GM12873 (cell line): ENCODE measurements at regions not wholly inside any gene's neighbourhood (a gene's known extent, or its start where the extent isn't known, plus 50 kb on each side); places are given as distances from the start of the nearest gene placed in this dataset.
A peak's percentile ranks its signal among the peaks of the same experiment; 100 is the strongest.

Source experiments
- TF ChIP-seq, protein P1 (sequence below): IDR thresholded peaks from 2 replicates; pipeline ENCODE4 v1.5.1; 2012; ENCODE audit warnings: low read depth, mild to moderate bottlenecking, moderate library complexity, low read length, control low read depth; ENCODE audit not compliant: insufficient read depth; ENCODE audit errors: missing control alignments

DNA sequence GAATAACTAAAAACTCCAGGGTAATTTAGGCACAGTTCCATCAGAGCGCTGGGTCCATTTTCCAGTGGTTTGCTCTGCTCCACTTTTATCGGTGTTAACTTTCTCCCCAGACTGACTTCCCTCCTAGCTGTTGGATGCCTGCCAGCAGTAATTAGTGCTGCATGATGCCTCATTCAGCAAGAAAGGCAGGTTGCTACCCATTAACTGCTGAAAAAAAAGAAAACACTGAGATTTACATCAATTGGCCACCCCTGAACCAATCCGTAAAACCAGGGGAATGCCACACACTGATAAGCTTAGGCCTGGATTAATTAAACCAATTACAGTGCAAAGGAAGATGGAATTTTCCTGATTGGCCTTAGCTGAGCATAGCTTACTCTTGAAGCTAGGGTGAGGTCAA lies 182.4 kb upstream of the CXXC4 start:
- TF ChIP-seq, protein P1, sequence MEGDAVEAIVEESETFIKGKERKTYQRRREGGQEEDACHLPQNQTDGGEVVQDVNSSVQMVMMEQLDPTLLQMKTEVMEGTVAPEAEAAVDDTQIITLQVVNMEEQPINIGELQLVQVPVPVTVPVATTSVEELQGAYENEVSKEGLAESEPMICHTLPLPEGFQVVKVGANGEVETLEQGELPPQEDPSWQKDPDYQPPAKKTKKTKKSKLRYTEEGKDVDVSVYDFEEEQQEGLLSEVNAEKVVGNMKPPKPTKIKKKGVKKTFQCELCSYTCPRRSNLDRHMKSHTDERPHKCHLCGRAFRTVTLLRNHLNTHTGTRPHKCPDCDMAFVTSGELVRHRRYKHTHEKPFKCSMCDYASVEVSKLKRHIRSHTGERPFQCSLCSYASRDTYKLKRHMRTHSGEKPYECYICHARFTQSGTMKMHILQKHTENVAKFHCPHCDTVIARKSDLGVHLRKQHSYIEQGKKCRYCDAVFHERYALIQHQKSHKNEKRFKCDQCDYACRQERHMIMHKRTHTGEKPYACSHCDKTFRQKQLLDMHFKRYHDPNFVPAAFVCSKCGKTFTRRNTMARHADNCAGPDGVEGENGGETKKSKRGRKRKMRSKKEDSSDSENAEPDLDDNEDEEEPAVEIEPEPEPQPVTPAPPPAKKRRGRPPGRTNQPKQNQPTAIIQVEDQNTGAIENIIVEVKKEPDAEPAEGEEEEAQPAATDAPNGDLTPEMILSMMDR = no peak

DNA sequence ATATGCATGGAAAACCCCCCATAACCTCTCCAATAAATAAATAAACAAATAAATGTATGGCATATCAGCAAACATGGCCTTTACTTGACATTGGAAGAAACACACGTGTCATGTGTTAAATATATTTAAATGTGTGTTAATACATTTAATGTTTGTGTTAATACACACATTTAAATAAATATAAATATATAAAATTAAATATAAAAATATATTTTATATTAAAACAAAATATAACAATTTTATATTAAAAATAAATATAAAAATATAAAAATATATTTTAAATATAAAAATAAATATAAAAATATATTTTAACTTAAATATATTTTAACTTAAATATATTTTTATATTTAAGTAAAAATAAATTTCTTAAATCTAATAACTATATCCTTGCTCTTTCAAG lies 187.6 kb upstream of the CXXC4 start:
- TF ChIP-seq, protein P1 = no peak

- TF ChIP-seq, protein P1 = peak; percentile 33
These were observed 199.0 kb upstream of the CXXC4 start for GRCh38 chr4:104693601-104694201.

DNA sequence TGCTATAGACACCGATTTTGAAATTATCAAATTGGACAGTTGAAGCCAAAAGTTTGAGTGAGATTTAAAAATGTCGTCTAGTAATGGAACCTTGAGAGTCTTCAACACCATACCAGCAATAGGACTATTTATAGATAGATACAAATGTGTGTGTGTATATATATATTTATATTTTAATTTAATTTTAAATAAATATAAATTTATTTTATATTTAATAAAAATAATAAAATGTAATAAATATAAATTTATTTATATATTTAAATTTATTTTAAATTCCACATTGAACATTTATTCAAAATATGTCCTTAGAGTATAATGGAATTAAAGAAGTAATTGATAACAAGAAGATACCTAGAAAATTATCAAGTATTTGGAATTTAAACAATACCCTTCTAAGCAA lies 221.9 kb upstream of the CXXC4 start:
- TF ChIP-seq, protein P1 = no peak

DNA sequence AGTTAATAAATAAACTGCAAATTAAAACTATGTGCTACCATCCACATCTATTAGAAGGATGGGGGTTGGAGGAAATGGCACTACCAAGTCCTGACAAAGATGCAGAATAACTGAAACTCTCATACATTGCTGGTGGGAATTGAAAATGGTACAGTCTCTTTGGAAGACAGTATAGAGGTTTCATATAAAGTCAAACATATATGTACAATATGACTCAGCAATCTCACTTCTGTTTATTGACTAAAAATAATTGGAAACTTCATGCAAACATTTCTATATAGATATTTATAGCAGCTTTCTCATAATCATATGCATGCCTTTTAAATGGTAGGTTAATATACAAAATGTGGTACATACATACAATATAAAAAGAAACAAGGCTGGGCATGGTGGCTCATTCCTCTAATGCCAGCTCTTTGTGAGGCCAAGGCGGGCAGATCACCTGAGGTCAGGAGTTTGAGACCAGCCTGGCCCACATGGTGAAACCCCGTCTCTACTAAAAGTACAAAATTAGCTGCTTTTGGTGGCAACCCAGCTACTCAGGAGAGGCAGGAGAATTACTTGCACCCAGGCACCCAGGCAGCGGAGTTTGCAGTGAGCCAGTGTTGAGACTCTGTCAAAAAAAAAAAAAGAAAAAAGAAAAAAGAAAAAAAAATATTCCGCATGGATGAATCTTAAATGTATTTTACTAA lies 225.0 kb upstream of the CXXC4 start:
- TF ChIP-seq, protein P1 = no peak

DNA sequence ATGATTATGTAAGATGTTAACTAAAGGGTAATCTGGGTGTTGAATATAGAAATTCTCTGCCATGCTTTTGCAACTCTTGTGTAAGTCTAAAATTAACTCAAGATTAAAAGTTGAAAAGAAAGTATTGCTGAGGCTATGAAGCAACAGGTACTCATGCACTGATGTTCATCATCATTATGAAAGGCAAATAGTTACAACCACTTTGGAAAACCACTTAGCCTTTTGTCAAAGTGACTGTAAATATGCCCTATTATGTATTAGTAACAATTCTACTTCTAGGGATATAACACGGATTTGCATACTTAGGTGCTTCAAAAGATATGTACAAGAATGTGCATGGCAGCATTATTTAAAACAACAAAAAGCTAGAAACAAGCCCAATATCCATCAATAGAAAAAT lies 227.8 kb upstream of the CXXC4 start:
- TF ChIP-seq, protein P1 = no peak

- TF ChIP-seq, protein P1 = no peak
These were observed 231.3 kb upstream of the CXXC4 start for GRCh38 chr4:104726002-104726401.
